Activated T-helper 1 cell treated with Interleukin-2 at 50 U/mL for 16 hours (primary cell): ENCODE measurements at regions not wholly inside any gene's neighbourhood (a gene's known extent, or its start where the extent isn't known, plus 50 kb on each side); places are given as distances from the start of the nearest gene placed in this dataset.
"Not testable (repeated sequence)": the region's sequence is repeated elsewhere in the genome, so short reads cannot be mapped to it uniquely, and the experiment has no call there.

ENCODE experiments used
- DNase-seq: peaks from one replicate; pipeline ENCODE4 v3.0.0-alpha.2; 2020; ENCODE audit warnings: low read depth

DNA sequence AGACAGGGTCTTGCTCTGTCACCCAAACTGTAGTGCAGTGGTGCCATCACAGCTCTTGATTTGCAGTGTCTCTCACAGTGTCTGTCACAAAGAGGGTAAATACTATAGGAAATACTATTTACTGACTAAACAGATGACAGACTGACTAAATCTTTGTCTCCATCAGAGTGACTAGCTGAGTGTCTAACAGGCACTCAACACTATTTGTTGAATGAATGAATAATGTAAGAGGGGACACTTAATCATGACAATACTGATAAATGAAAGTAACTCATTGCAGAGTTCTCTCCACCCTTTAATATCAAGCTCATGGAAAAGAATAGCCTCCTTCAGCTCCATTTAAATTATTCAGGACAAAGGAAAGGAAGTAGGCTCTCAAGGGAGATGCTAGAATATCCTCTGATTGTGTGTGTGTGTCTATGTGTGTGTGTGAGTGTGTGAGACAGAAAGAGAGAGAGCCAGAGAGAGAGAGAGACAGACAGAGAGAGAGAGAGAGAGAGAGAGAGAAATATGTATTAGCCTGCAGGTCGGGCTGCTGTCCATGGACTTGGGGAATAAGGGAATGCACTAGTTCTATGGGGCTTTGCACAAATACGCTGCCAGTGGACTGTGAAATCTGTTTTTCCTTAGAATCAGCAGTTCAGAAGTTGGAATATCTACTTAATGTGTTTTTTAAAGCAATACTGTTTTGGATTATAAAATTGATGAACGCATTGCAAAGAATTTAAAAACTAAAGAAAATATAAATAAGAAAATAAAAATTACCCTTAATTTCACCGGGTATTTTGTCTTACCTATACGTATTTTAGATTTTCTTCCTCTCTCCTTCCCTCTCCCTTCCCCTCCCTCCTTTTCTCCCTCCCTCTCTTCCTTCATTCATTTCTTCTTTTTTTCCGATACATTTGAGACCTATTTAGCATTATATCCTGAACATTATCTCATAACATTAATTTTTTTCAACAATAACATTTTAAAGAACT is 132.9 kb upstream of the LRIG1 start:
- DNase-seq = no peak

DNA sequence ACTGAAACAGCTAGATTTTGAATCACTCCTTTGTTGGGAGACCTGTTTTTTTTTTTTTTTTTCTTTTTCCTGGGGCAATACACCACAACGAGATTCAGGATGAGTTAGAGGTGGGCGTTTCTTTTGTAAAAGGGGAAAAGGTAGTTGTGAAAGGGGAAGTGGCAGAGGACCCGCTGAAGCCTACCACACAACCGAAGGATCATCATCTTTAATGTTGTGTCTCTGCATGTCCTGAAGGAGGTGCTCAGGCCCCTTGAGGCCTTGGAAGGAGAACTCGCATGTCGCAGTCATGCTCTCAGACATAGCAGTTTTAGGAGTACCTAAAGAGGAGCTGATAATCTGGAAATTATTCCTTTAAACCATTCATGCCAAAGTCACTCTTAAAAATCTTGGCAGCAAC is 137.9 kb upstream of the LRIG1 start:
- no peak for DNase-seq

DNA sequence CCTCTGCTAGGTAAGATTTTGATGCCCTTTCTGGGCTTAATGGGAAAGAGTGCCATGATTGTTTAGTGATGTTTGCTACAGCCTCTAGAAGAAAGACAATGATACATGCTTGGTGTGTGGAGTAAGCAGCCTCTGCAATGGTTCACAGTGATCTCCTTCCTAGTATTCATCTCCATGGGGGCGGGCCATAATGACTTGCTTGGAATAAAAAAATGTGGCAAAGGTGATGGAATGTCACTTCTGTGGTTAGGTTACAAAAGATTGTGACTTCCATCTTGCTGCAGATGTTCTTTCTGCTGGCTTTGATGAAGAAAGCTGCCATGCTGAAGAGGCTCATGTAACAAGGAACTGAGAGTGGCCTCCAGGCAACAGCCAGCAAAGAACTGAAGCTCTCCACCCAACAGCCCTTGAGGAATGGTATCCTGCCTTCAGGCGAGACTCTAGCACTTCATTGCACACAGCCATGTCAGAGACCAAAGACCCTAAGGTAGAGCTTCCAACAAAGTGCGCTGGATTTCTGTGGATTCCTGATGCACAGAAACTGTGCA is 139.1 kb upstream of the LRIG1 start:
- no peak for DNase-seq

DNA sequence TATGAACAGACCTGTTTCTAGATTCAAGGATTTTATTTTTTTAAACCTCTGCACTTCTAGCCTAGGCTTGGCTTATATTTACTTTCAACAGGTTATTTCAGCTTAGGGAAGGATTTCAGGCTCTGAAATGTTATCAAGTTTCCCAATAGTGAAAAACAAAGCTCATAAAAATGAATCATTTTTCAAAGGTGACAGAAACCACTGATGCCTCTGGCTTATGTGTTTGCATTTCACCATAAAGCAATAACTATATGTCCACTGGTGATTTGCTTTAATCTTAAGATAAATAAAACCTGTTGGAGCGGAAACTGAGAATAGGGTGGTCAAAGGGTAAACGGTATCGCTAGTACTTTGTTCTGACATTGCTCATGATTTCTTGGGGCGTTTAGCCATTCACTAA is 141.2 kb upstream of the LRIG1 start:
- no peak for DNase-seq

DNA sequence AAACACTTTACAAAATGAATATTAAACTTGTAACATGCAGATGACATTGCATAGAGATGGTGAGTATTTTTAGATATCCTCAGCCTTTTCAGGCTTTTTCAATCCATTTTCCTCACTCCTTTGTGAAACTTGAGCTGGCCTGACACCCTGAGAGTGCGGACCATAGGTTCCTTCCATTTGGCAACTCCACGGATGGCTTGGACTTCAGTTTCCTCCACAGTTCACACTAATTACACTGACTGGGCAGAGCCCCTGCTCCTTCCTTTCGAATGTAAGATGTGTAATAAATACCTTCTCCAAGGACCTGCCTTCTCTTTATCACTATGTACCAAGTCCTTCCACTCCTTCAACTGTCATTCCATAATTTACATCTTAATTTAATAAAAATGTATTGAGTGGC is 141.7 kb upstream of the LRIG1 start:
- DNase-seq = no peak

DNA sequence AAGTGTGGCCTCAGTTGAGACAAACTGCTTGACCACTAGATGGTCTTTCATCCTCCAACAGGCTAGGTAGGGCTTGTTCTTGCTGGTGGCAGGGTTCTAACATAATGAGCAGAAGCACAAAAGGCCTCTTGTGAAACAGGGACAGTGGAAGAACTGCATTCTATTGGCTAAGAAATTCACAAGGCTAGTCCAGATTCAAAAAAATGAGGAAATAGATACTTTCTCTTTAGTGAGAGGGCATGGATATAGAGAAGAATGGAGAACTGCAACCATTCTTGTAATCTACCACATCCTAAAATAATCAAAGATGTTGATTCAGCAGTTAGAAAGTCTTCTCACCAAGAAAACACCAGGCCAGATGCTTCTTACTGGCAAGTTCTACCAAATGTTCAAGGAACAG is 143.7 kb upstream of the LRIG1 start:
- no peak for DNase-seq

DNA sequence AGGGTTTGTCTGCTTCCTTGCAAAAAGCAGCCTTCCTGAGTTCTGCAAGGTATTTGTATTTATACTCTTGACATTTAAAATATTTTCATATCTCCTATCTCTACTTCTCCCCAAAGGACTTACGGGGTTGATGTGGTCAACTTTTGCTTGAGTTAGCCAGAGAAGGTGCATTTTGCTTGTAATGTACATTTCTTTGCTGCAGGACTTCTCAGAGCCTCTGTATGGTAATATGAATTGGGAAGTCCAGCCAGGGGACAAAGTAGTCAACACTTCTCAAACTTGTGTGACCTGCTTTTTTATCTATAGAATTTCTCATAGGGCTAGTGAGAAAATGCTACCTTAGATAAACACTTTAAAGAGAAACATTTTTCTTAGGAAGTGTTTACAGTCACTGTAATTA is 148.2 kb upstream of the LRIG1 start:
- DNase-seq = no peak

DNA sequence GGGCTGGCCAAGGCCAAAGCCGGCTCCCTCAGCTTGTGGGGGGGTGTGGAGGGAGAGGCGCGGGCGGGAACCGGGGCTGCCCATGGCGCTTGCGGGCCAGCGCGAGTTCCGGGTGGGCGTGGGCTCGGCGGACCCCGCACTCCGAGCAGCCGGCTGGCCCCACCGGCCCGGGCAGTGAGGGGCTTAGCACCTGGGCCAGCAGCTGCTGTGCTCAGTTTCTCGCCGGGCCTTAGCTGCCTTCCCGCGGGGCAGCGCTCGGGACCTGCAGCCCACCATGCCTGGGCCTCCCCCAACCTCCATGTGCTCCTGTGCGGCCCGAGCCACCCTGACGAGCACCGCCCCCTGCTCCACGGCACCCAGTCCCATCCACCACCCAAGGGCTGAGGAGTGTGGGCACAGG is 150.7 kb upstream of the LRIG1 start:
- not testable (repeated sequence) for DNase-seq

DNA sequence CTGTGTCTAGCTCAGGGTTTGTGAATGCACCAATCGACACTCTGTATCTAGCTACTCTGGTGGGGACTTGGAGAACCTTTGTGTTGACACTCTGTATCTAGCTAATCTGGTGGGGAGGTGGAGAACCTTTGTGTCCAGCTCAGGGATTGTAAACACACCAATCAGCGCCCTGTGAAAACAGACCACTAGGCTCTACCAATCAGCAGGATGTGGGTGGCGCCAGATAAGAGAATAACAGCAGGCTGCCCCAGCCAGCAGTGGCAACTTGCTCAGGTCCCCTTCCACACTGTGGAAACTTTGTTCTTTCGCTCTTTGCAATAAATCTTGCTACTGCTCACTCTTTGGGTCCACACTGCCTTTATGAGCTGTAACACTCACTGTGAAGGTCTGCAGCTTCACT is 151.3 kb upstream of the LRIG1 start:
- DNase-seq = not testable (repeated sequence)

DNA sequence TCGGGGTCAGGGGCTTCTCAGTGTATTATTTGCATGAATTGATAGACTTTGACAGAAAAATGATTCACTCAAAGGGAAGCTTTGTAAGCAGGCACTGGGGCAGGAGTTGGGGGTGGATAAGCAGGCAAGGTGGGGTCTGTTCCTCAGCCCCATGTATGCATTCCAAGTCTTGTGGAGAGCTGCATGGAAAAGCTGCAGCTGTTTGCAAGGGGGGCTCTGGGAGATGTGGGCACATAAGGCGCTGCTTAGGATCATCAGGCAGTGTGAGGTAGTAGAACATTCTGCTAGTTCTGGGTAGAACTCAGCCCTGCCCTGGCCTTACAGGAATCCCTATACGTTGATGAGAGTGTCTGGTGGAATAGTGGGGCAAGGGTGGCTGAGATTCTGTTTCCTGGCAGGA is 154.2 kb upstream of the LRIG1 start:
- DNase-seq = no peak

DNA sequence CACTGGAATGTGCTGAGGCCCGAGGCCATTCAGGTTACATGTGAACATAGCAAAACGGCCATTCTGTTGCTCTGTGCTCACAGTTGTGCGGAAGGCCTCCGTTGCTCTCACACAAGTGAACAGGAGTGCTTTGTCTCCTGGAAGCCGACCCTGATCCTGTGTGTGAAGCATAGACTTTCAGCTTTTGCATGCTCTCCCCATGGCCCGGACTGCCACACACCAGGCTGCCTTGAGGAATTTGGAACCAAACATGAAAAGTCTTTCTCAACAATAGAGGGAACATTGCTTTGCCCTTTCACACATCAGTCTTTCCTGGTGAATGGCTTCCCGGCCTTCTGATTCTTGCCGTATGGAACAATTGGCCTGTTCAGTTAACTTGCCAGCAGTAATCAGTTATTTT is 154.8 kb upstream of the LRIG1 start:
- no peak for DNase-seq

DNA sequence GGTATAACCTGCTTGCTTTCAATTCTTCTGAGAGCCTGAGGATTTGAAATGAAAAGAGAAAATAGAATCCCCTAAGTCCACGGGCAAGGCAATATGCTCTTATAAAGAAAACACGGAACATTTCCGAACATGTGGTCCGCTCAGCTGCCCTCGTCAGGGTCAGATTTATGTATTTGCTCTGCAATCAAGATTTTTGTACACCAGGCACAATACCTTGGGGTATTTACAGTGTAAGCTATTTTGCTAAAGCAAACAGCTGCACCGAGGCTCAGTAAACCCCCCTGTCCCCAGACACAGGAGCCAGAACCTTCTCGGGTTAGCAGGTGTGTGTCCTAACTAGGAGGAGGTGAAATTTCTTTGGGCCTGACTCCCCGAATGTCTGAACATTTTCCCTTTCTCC is 155.8 kb upstream of the LRIG1 start:
- no peak for DNase-seq

DNA sequence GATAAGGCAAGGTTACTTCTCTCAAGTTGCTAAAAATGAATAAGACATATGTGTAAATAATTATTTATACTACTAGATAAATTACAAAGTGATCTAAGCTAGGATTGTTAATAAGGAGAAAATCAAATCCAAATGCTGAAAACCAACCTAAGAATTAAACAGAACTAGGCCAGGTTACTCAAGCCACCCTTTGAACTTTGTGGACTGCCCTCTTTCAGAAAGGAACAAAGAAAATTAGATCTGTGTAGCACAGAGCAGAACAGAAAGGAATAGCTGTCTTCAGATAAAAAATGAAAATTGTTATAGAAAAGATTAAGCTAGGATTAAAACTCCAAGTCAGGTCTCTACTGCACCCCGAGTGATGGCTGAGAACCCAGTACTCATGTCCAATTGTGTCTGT is 158.2 kb upstream of the LRIG1 start:
- DNase-seq = no peak

DNA sequence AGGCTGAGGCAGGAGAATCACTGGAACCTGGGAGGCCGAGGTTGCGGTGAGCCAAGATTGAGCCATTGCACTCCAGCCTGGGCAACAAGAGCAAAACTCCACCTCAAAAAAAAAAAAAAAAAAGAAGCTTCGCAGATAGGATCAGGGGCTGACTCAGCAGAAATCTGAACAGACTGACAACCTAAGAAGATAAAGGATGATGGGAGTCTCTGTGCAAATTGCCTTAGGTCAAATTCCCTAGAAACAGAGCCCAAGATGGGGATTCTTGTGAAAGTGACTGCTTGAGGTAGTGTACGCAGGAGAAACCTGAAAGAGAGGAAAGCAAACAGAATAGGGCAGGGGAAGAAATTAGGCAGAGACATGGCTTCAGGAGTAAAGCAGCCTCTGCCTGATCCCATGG is 160.8 kb upstream of the LRIG1 start:
- DNase-seq = no peak

DNA sequence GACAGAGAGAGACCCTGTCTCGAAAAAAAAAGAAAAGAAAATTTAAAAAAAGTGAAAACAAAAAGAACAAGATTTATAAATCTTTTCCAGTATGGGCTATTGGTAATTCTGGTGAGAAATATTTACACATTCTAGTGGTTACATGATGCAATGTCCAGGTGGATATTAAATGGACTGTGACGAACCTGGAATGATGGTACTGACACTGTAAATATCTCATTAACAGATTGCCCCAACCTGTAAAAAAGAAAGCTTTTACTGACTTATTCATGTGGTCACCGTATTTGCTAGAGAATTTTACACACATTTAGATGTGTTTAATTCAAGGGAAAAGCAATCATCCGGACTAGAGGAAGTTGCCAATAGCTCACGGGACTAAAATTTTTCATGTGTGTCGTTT is 162.1 kb upstream of the LRIG1 start:
- DNase-seq = no peak

DNA sequence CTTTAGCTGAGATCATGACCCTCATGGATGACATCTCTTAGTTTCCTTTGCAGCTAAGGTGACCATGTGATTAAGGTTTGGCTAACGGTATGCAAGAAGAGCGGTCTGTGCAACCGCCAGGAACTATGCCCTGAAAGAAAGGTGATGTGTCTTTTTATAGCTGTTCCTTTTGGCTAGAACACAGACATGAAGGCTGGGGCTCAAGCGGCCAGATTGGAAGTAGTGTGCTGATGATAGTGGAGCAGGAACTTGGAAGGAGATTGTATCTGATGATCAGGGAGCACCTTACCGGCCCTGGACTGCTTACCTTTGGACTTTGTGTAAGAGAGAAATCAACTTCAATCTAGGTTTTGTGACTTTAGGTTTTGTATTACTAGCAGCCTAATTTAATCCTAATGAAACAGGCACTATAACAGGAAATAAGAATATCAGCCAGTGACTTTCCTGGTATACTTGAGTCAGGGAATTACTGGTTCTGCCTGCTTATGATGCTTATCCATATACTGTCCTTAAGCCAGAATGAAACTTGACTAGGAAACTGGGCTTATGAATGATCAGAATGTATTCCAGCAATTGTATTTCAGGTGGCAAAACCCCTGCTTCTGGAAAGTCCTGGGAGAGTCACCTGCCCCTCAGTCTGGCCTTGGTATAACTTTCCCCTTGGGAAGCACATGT is 164.3 kb upstream of the LRIG1 start:
- DNase-seq = no peak

DNA sequence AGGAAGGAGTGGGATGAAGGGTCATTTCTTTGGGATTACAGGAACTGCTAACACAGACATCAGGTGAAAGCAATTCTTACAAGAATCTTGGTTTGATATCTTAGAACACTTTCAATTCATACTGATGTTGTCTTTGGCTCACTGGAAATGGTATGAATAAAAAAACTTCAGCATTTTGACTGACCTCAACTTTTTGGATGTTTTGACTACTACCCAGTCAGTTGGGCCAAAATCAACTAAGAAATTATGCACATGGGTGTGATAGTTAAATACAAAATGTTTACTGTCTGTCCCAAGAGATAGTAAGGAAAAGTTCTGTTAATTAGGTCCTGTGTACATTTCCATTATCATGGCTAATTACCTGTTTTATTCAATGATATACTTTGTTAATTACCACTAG is 165.5 kb upstream of the LRIG1 start:
- no peak for DNase-seq

DNA sequence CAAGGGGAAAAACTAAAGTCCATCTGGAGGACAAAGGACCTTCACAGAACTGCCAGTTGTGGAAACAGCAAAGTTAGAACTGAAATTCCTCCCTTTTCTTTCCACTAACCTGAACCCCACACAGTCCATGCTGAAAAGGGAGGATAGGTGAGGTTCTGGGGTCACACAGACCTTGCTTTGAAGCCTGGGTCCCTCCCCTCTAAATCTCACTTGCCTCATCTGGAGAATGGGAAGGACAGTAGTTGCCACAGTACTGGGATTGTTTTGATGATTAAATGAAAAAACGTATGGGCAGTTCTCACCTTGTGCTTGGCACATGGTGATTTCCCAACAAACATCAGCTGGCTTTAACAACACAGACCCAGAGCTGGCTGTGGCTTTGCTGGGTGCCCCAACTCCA is 166.4 kb upstream of the LRIG1 start:
- DNase-seq = no peak

DNA sequence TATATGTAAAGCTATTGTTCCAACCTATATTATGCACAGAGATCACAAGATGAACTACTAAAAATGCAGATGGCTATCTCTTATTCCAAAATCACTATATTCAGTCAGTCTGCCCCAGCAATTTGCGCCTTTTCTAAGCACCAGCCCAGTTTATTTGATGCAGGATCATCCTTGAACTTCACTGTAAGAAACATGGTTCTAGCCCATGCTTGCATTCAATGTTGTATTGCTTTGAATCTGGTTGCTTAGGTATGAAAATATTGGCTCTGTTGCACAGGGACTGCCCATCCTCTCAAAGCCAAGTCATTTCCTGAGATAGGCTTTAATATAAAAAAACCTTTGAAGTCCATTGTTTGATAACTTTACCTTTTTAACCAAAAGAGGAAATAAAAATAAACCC is 170.5 kb upstream of the LRIG1 start:
- no peak for DNase-seq

DNA sequence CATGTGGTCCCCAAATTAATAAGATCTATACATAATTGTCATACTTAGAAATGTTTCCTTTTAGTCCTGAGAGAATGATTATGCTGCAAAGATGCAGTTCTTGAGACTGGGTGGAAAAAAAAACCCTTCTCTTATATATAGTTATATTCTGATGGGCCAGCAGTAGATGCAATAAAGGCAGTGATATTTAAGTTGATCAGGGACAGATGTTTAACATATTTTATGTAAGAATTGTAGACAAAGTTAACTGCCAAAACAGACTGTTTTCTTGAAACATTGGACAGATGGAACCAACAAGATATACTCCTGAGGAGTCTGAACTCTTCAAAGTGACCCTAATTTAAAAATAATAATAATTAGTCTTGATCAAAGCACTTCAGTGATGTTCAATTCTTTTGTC is 172.0 kb upstream of the LRIG1 start:
- no peak for DNase-seq

DNA sequence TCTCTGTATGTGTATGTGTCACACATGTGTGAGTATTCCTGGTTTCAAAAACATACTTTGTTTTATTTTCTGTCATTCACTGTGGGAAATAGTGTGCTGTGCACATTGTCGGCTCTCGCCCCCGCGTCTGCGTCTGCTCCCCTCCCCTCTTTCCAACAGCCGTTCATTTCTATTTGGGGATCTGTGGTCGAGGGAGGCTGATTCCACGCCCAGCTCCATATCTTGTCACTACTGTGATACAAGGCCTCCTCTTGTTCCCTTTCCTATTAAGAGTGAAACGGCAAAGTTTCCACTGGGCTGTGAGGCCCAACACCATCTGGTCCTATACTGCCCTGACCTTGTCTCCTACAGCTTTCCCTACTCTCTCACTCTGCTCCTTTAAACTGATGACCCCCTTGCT is 172.5 kb upstream of the LRIG1 start:
- DNase-seq = no peak

DNA sequence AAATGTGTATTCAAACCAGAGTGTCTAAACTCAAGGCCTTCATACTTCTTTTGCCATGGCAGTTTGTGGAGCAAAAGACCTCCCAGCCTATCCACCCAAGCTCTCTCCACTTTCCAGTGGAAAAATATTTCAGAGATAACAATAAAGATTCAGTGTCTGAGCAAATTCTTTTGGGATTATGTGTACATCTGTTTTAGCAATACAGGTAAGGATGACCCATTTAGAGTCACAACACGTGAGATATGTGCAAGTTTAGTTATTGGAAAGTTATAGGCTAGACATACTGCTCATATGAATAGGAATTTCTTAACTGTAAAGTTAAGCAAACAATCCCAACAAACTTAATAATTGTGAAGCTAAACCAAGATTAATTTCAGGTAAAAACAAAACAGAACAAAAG is 174.5 kb upstream of the LRIG1 start:
- DNase-seq = no peak

DNA sequence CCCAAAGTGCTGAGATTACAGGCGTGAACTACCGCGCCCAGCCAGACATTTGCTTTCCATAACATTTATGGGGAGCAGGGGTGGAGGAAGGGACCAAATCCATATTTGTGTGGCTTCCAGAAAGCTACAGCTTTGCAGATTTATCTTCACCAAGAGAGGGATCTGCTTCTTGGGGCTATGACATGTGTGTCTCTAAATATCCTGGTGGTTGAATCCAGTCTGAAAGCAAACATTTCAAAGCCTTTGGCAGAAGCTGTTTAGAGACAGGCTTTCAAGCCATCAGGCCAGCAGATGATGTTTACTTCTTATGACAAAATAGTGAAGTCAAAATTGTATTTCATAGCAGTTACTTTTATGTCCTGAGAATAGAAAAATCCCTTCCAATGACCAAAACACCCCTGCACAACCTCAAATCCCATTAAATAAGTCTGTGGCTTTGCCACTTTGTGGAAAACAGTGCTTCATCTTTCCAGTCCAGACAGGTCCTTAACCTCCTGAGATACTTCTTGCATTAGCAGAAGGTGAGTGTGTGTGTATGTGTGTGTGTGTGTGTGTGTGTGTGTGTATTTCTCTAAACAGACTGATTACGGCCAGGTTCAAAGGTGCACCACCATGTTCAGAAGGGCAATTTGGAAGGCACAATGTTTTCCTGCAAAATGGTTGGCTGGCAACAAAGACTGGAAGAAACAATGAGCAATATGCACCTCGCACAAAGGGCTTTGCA is 191.4 kb upstream of the LRIG1 start:
- no peak for DNase-seq
